ENCODE measurements at regions not wholly inside any gene's neighbourhood (a gene's known extent, or its start where the extent isn't known, plus 50 kb on each side); places are given as distances from the start of the nearest gene placed in this dataset.

- Mint-ChIP-seq H3K4me1 (ENCODE audit: low read depth, unreplicated experiment) (no peaks in the 10 kb centered on the region), H3K27ac (ENCODE audit: unreplicated experiment) (no peak overlapping the region), H3K9me3 (ENCODE audit: unreplicated experiment) (peaks cover 3% of the 10 kb centered on the region), H3K36me3 (ENCODE audit: unreplicated experiment) (no peaks in the 10 kb centered on the region), H3K4me3 (ENCODE audit: unreplicated experiment) (no peak overlapping the region), H3K27me3 (ENCODE audit: unreplicated experiment) (no peaks in the 10 kb centered on the region)
- TF ChIP-seq CTCF (IDR thresholded peaks at IDR 0.05; ENCODE audit: partially characterized antibody, unreplicated experiment): no peak
- no peak for DNase-seq
Measured at GRCh38 chr10:25661632-25662031, 272.4 kb upstream of the MYO3A start.

- H3K9me3 Mint-ChIP-seq (ENCODE audit: unreplicated experiment): peaks cover 3% of the 10 kb centered on the region
- H3K27ac Mint-ChIP-seq (ENCODE audit: unreplicated experiment): no peak overlapping the region
- DNase-seq: no peak
- TF ChIP-seq CTCF (IDR thresholded peaks at IDR 0.05; ENCODE audit: partially characterized antibody, unreplicated experiment): no peak
- no peaks in the 10 kb centered on the region for H3K36me3 Mint-ChIP-seq (ENCODE audit: unreplicated experiment)
- H3K27me3 Mint-ChIP-seq (ENCODE audit: unreplicated experiment): no peaks in the 10 kb centered on the region
- H3K4me1 Mint-ChIP-seq (ENCODE audit: low read depth, unreplicated experiment): no peaks in the 10 kb centered on the region
- no peak overlapping the region for H3K4me3 Mint-ChIP-seq (ENCODE audit: unreplicated experiment)
Measured at GRCh38 chr10:25666276-25666675, 267.8 kb upstream of the MYO3A start.

- H3K4me1 Mint-ChIP-seq (ENCODE audit: low read depth, unreplicated experiment): no peaks in the 10 kb centered on the region
- H3K36me3 Mint-ChIP-seq (ENCODE audit: unreplicated experiment): no peaks in the 10 kb centered on the region
- DNase-seq: no peak
- no peaks in the 10 kb centered on the region for H3K27me3 Mint-ChIP-seq (ENCODE audit: unreplicated experiment)
- no peak for TF ChIP-seq CTCF (IDR thresholded peaks at IDR 0.05; ENCODE audit: partially characterized antibody, unreplicated experiment)
- no peak overlapping the region for H3K27ac Mint-ChIP-seq (ENCODE audit: unreplicated experiment)
- H3K9me3 Mint-ChIP-seq (ENCODE audit: unreplicated experiment): peaks cover 2% of the 10 kb centered on the region
- no peak overlapping the region for H3K4me3 Mint-ChIP-seq (ENCODE audit: unreplicated experiment)
Measured at GRCh38 chr10:25675204-25675603, 258.8 kb upstream of the MYO3A start.

- DNase-seq: no peak
Measured at GRCh38 chr10:25675615-25676014, 258.4 kb upstream of the MYO3A start.

GRCh38 chr10:25678220-25678619, 255.8 kb upstream of the MYO3A start:
- Mint-ChIP-seq H3K36me3 (ENCODE audit: unreplicated experiment) (no peaks in the 10 kb centered on the region), H3K4me1 (ENCODE audit: low read depth, unreplicated experiment) (no peaks in the 10 kb centered on the region), H3K27ac (ENCODE audit: unreplicated experiment) (no peak overlapping the region), H3K9me3 (ENCODE audit: unreplicated experiment) (peaks cover 2% of the 10 kb centered on the region), H3K27me3 (ENCODE audit: unreplicated experiment) (no peaks in the 10 kb centered on the region), H3K4me3 (ENCODE audit: unreplicated experiment) (no peak overlapping the region)
- DNase-seq: no peak
- no peak for TF ChIP-seq CTCF (IDR thresholded peaks at IDR 0.05; ENCODE audit: partially characterized antibody, unreplicated experiment)

More at GRCh38 chr10:25675615-25676014, 258.4 kb upstream of the MYO3A start:
- Mint-ChIP-seq H3K36me3 (ENCODE audit: unreplicated experiment) (no peaks in the 10 kb centered on the region), H3K27ac (ENCODE audit: unreplicated experiment) (no peak overlapping the region), H3K4me3 (ENCODE audit: unreplicated experiment) (no peak overlapping the region), H3K9me3 (ENCODE audit: unreplicated experiment) (peaks cover 2% of the 10 kb centered on the region), H3K27me3 (ENCODE audit: unreplicated experiment) (no peaks in the 10 kb centered on the region), H3K4me1 (ENCODE audit: low read depth, unreplicated experiment) (no peaks in the 10 kb centered on the region)
- no peak for TF ChIP-seq CTCF (IDR thresholded peaks at IDR 0.05; ENCODE audit: partially characterized antibody, unreplicated experiment)

All from glutamatergic neuron (in vitro differentiated cells).